H1 (cell line): ENCODE measurements at regions not wholly inside any gene's neighbourhood (a gene's known extent, or its start where the extent isn't known, plus 50 kb on each side); places are given as distances from the start of the nearest gene placed in this dataset.

Experiments
- CTCF ChIA-PET: fragments of 300-600 bp; sonication (Branson Sonifier 250); formaldehyde crosslinking; loops from one replicate; lab custom pipeline; 2021; ENCODE audit not compliant: partially characterized antibody; lab: Charles Lee
- POLR2A ChIA-PET: fragments of 300-600 bp; sonication (Branson Sonifier 250); formaldehyde crosslinking; loops from one replicate; lab custom pipeline; 2021; ENCODE audit warnings: inconsistent platforms; ENCODE audit not compliant: partially characterized antibody; lab: Charles Lee
- DNase-seq, 2 experiments: peaks; one replicate each; pipeline versions ENCODE4 v3.0.0 to v3.0.0-alpha.2; 2010 to 2022; ENCODE audit warnings: low spot score in 2 of 2, low read depth in 1 of 2, mixed read lengths in 1 of 2
- FAIRE-seq: peaks from 2 replicates; lab custom pipeline; 2011; peaks lifted over from hg19 to GRCh38; lab: Jason Lieb, UNC
- H2AFZ ChIP-seq: 2 replicates; pipeline ENCODE4 v1.8.1; 2012; ENCODE audit warnings: low read length, inconsistent platforms
- H2AK5ac ChIP-seq: 2 replicates; pipeline ENCODE4 v1.6.1; 2013; ENCODE audit warnings: low read depth, low read length
- H2BK120ac ChIP-seq: replicated peaks from 2 replicates; pipeline ENCODE3; 2013; ENCODE audit warnings: low read depth, low read length, inconsistent platforms
- H2BK12ac ChIP-seq: 2 replicates; pipeline ENCODE4 v1.6.1; 2013; ENCODE audit warnings: low read depth, low read length
- H2BK15ac ChIP-seq: 2 replicates; pipeline ENCODE4 v1.6.1; 2013; ENCODE audit warnings: low read length
- H2BK20ac ChIP-seq: 2 replicates; pipeline ENCODE4 v1.6.1; 2013; ENCODE audit warnings: low read length
- H2BK5ac ChIP-seq: 2 replicates; pipeline ENCODE4 v1.6.1; 2013; ENCODE audit warnings: low read depth, low read length
- H3K14ac ChIP-seq: 2 replicates; pipeline ENCODE4 v1.6.1; 2013; ENCODE audit warnings: inconsistent platforms; ENCODE audit not compliant: insufficient read length
- H3K18ac ChIP-seq: 2 replicates; pipeline ENCODE4 v1.6.1; 2013; ENCODE audit warnings: low read length; ENCODE audit errors: extremely low read depth
- H3K23ac ChIP-seq: 2 replicates; pipeline ENCODE4 v1.6.1; 2013; ENCODE audit warnings: inconsistent platforms; ENCODE audit not compliant: insufficient read length
- H3K23me2 ChIP-seq: 2 replicates; pipeline ENCODE4 v1.6.1; 2013; ENCODE audit warnings: low read depth, low read length
- H3K27ac ChIP-seq: 2 replicates; pipeline ENCODE4 v1.6.1; 2011; ENCODE audit warnings: low read depth, low read length, inconsistent platforms
- H3K27me3 ChIP-seq, 4 experiments: replicated peaks in 1 of 4; 1 replicate in 1 of 4; 2 replicates in 3 of 4; pipeline versions ENCODE4 v1.6.1 to v1.8.1; 2011 to 2013; ENCODE audit warnings: low read length in 3 of 4, mild to moderate bottlenecking in 3 of 4, inconsistent platforms in 2 of 4, mixed read lengths in 2 of 4, moderate library complexity in 1 of 4; ENCODE audit not compliant: control insufficient read depth in 3 of 4, insufficient read depth in 3 of 4; ENCODE audit errors: extremely low read depth in 1 of 4
- H3K36me3 ChIP-seq, 4 experiments: 2 replicates each; pipeline versions ENCODE4 v1.6.1 to v1.8.1; 2011 to 2013; ENCODE audit warnings: mild to moderate bottlenecking in 4 of 4, low read length in 3 of 4, moderate library complexity in 2 of 4, control low read depth in 1 of 4, inconsistent platforms in 1 of 4; ENCODE audit not compliant: insufficient read depth in 4 of 4, control insufficient read depth in 2 of 4
- H3K4ac ChIP-seq: replicated peaks from 2 replicates; pipeline ENCODE3; 2013; ENCODE audit warnings: low read length, low read depth, mixed read lengths, inconsistent platforms; ENCODE audit not compliant: insufficient read length
- H3K4me1 ChIP-seq, 4 experiments: replicated peaks in 1 of 4; 1 replicate in 1 of 4; 2 replicates in 3 of 4; pipeline versions ENCODE4 v1.6.1 to v1.8.1; 2011 to 2013; ENCODE audit warnings: low read length in 3 of 4, inconsistent platforms in 2 of 4, mixed read lengths in 1 of 4; ENCODE audit not compliant: insufficient read depth in 4 of 4, control insufficient read depth in 3 of 4
- H3K4me2 ChIP-seq, 2 experiments: 2 replicates each; pipeline versions ENCODE4 v1.6.1 to v1.8.1; 2011 to 2013; ENCODE audit warnings: low read depth in 2 of 2, low read length in 2 of 2, control low read depth in 1 of 2, inconsistent platforms in 1 of 2, mild to moderate bottlenecking in 1 of 2; ENCODE audit not compliant: insufficient read depth in 1 of 2
- H3K4me3 ChIP-seq, 4 experiments: fragments of 200-600, 300-600 bp in 1 of 4; sonication (generic), shearing (Covaris generic), sonication (Bioruptor Twin) in 1 of 4; 2 replicates each; pipeline versions ENCODE4 v1.5.1 to v1.8.1; 2011 to 2016; ENCODE audit warnings: low read length in 4 of 4, low read depth in 3 of 4, control low read depth in 2 of 4, inconsistent platforms in 2 of 4, mild to moderate bottlenecking in 2 of 4, mixed read lengths in 1 of 4, moderate library complexity in 1 of 4; ENCODE audit not compliant: insufficient read depth in 2 of 4; ENCODE audit errors: extremely low read depth in 1 of 4
- H3K56ac ChIP-seq: replicated peaks from 2 replicates; pipeline ENCODE3; 2013; ENCODE audit warnings: low read depth, mild to moderate bottlenecking, mixed read lengths, low read length, inconsistent platforms; ENCODE audit not compliant: insufficient read length
- H3K79me1 ChIP-seq: 2 replicates; pipeline ENCODE4 v1.6.1; 2013; ENCODE audit warnings: low read depth, low read length, control low read depth
- H3K79me2 ChIP-seq, 2 experiments: 2 replicates each; pipeline versions ENCODE4 v1.6.1 to v1.8.1; 2012 to 2013; ENCODE audit warnings: low read length in 2 of 2, mild to moderate bottlenecking in 2 of 2, inconsistent platforms in 1 of 2; ENCODE audit not compliant: insufficient read depth in 2 of 2, control insufficient read depth in 1 of 2
- H3K9ac ChIP-seq, 4 experiments: replicated peaks in 1 of 4; 1 replicate in 1 of 4; 2 replicates in 3 of 4; pipeline versions ENCODE4 v1.6.1 to v1.8.1; 2011 to 2013; ENCODE audit warnings: low read depth in 3 of 4, low read length in 3 of 4, control low read depth in 2 of 4, mild to moderate bottlenecking in 2 of 4, moderate library complexity in 2 of 4, inconsistent platforms in 1 of 4; ENCODE audit errors: extremely low read depth in 1 of 4
- H3K9me3 ChIP-seq, 2 experiments: 2 replicates each; pipeline versions ENCODE4 v1.6.1 to v1.8.1; 2012 to 2013; ENCODE audit warnings: mild to moderate bottlenecking in 2 of 2, moderate library complexity in 2 of 2, control low read depth in 1 of 2, inconsistent platforms in 1 of 2, low read depth in 1 of 2, low read length in 1 of 2, mixed read lengths in 1 of 2; ENCODE audit not compliant: insufficient read depth in 2 of 2
- H4K20me1 ChIP-seq, 2 experiments: replicated peaks in 1 of 2; 2 replicates each; pipeline versions ENCODE3 to v1.8.1; 2011 to 2013; ENCODE audit warnings: inconsistent platforms in 2 of 2, low read length in 2 of 2, mild to moderate bottlenecking in 1 of 2; ENCODE audit not compliant: insufficient read depth in 2 of 2, control insufficient read depth in 1 of 2
- H4K5ac ChIP-seq: 2 replicates; pipeline ENCODE4 v1.6.1; 2013; ENCODE audit warnings: low read length, low read depth, mixed read lengths, inconsistent platforms; ENCODE audit not compliant: insufficient read length
- H4K8ac ChIP-seq: 2 replicates; pipeline ENCODE4 v1.8.0; 2013; ENCODE audit warnings: mild to moderate bottlenecking, moderate library complexity, low read length, inconsistent platforms; ENCODE audit not compliant: insufficient read depth; ENCODE audit errors: extremely low read depth
- H4K91ac ChIP-seq: replicated peaks from 2 replicates; pipeline ENCODE3; 2013; ENCODE audit warnings: low read length, mixed read lengths, inconsistent platforms; ENCODE audit not compliant: insufficient read length
- CBX8 ChIP-seq: fragments of 300-800, 300-1000 bp; sonication (generic); IDR thresholded peaks from 2 replicates; pipeline ENCODE4 v1.7.1; 2016; ENCODE audit warnings: low read depth, low read length, borderline replicate concordance
- JUND ChIP-seq: IDR thresholded peaks from 2 replicates; pipeline ENCODE4 v1.6.1; 2011; ENCODE audit warnings: mild to moderate bottlenecking, improper control_type of control experiment, low read length
- POLR2A ChIP-seq, 2 experiments: IDR thresholded peaks; 1 replicate in 1 of 2; 2 replicates in 1 of 2; pipeline ENCODE4 v1.6.1; 2011; ENCODE audit warnings: low read depth in 2 of 2, low read length in 2 of 2, mild to moderate bottlenecking in 2 of 2; ENCODE audit errors: control extremely low read depth in 1 of 2
- SP1 ChIP-seq: IDR thresholded peaks from 2 replicates; pipeline ENCODE4 v1.6.1; 2011; ENCODE audit warnings: low read depth, low read length
- WGBS, 2 experiments: shearing (Covaris generic) in 1 of 2; methylation state at CpG; one replicate each; pipeline versions ENCODE4 v1.1.6 to v1.1.7; 2013 to 2015; ENCODE audit warnings: low lambda C conversion rate in 2 of 2, mixed read lengths in 2 of 2, inconsistent platforms in 1 of 2, low coverage in 1 of 2, missing lambda C conversion rate in 1 of 2; ENCODE audit not compliant: insufficient replicate concordance in 2 of 2, insufficient coverage in 1 of 2, insufficient read length in 1 of 2; ENCODE audit errors: extremely low coverage in 1 of 2, missing lambda C conversion rate in 1 of 2; 5-methylcytosine and 5-hydroxymethylcytosine counted together

- no peak overlapping the region for H3K56ac ChIP-seq
- TF ChIP-seq JUND (no peak), POLR2A (IDR thresholded peaks at IDR 0.05; ENCODE audit: control extremely low read depth in 1 of 2, low read depth in 2 of 2, low read length in 2 of 2) (no peak), SP1 (no peak), CBX8 (no peak)
- no peak overlapping the region for H4K5ac ChIP-seq
- no peak overlapping the region for H3K14ac ChIP-seq
- no peak overlapping the region for H3K4me3 ChIP-seq
- no peak overlapping the region; the same call in 1 of the 2 replicates for H2BK12ac ChIP-seq
- 0 out of 2 replicates have a peak, but pooled peaks cover 2% of the 10 kb centered on the region for H3K23me2 ChIP-seq
- CTCF ChIA-PET, result interaction anchor here (4.5 kb wide), 1 partner anchor 14 kb away, joined by 15 read pairs; no protein-coding TSS in a partner anchor
- no peak overlapping the region for H2AFZ ChIP-seq
- no peak for DNase-seq
- H3K9ac ChIP-seq, result no peak overlapping the region
- H3K79me2 ChIP-seq, result no peaks in the 10 kb centered on the region
- FAIRE-seq, result no peak
- H2BK5ac ChIP-seq, result no peak overlapping the region
- H3K27me3 ChIP-seq, result no peaks in the 10 kb centered on the region; a peak in 2 of 7 replicates
- H4K8ac ChIP-seq, result no peak overlapping the region; the same call in 1 of the 2 replicates
- H2BK120ac ChIP-seq, result no peak overlapping the region
- H3K4ac ChIP-seq, result no peak overlapping the region
- no peak overlapping the region for H3K23ac ChIP-seq
- H3K27ac ChIP-seq, result no peak overlapping the region
- 85% methylated on average over 4 of the region's 4 CpGs; no CpG with 5 or more reads in 1 of the 2 experiments for WGBS, 2 experiments
- H2BK20ac ChIP-seq, result no peak overlapping the region
- no peak overlapping the region for H3K18ac ChIP-seq
- H3K36me3 ChIP-seq, result no peaks in the 10 kb centered on the region
- H2BK15ac ChIP-seq, result no peak overlapping the region
- POLR2A ChIA-PET, result no interaction called here
- H4K91ac ChIP-seq, result no peak overlapping the region
- H3K79me1 ChIP-seq, result no peaks in the 10 kb centered on the region
- no peaks in the 10 kb centered on the region for H4K20me1 ChIP-seq
- H3K9me3 ChIP-seq, result peaks cover 0 to 3% of the 10 kb centered on the region in 2 experiments; a peak in 1 of 4 replicates
- no peaks in the 10 kb centered on the region for H3K4me1 ChIP-seq
- no peak overlapping the region for H3K4me2 ChIP-seq
- no peak overlapping the region for H2AK5ac ChIP-seq
Observed at GRCh38 chr9:34823778-34824177, 113.8 kb upstream of the CCL21 start.
